ENCODE measurements at regions not wholly inside any gene's neighbourhood (a gene's known extent, or its start where the extent isn't known, plus 50 kb on each side); places are given as distances from the start of the nearest gene placed in this dataset.

DNA sequence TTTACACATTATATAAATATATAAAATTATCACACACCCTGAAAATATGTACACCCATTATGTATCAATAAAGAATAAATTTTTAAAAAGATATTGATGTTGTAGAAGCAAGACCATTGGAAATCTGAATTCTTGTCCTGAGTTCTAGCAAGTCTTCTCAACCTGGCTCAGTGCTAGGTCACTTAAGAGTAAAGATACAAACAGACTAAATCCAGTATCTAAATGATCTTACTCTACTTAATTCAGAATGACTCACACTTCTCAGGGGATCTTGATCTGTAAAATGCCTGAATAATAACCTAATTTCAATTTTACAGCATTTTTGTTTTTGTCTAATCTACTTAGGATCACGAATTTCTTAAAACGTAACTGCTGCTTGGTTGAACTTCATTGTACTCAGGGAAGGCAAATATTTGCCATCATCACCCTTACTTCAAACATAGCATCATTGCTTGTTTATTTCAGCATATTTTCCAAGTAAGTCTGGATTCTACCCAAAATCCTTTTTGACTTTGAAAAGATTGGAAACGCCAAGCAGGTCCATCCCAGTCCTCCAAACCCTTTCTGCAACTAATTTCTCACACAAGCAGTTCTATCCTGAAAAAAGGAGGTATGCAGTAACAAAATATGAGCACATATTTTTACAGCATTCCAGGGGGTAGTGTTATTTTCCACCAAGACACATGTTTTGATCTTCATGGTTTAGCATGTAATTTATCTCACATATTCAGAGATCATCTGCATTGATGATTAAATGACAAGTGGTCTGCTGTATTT lies 582.6 kb downstream of the PSAT1 start:
- H3K27ac ChIP-seq, result no peak overlapping the region
- H3K9me3 ChIP-seq, result no peaks in the 10 kb centered on the region
- no peaks in the 10 kb centered on the region for H3K27me3 ChIP-seq
- H3K36me3 ChIP-seq, result no peaks in the 10 kb centered on the region
- no peaks in the 10 kb centered on the region for H3K4me1 ChIP-seq
- no peak for ATAC-seq
- FAIRE-seq, result no peak
- no peak overlapping the region for H3K4me3 ChIP-seq
- intact Hi-C loops (cut with DNase I), result no loop called here
- WGBS, 2 donors, result 31 to 33% methylated on average over 3 of the region's 3 CpGs
- TF ChIP-seq CTCF (IDR thresholded peaks at IDR 0.05), result no peak
- DNase-seq, result no peak

DNA sequence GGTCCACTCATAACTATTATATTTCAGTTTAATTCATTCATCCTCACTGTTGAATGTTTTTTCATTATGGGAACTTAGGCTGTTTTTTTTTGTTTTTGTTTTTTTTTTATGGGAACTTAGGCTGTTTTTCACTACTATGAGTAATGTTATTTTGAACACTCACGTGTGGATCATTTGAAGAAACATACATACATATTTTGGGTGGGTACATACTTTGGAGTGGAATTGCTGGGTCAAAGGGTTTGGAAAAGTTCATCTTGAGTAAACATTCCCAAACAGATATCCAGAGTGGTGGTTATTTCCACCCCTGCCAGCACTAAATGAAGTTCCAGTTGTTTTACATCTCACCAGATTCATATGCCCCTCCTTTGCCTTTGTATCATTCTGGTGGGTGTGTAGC lies 584.4 kb downstream of the PSAT1 start:
- Histone ChIP-seq H3K27ac (no peak overlapping the region), H3K36me3 (no peaks in the 10 kb centered on the region), H3K9me3 (no peaks in the 10 kb centered on the region), H3K4me3 (no peak overlapping the region), H3K4me1 (no peaks in the 10 kb centered on the region), H3K27me3 (no peaks in the 10 kb centered on the region)
- ATAC-seq (no peak), FAIRE-seq (no peak), DNase-seq (no peak)
- intact Hi-C loops (cut with DNase I), result no loop called here
- no peak for TF ChIP-seq CTCF (IDR thresholded peaks at IDR 0.05)
- 52 to 53% methylated on average over 1 of the region's 1 CpG for WGBS, 2 donors

- no peak overlapping the region for H3K4me3 ChIP-seq
- H3K27ac ChIP-seq, result no peak overlapping the region
- WGBS, 2 donors, result 89 to 90% methylated on average over 4 of the region's 4 CpGs
- H3K4me1 ChIP-seq, result no peaks in the 10 kb centered on the region
- ATAC-seq (no peak), FAIRE-seq (no peak), DNase-seq (no peak)
- no peaks in the 10 kb centered on the region for H3K27me3 ChIP-seq
- no peak for TF ChIP-seq CTCF (IDR thresholded peaks at IDR 0.05)
- H3K36me3 ChIP-seq, result no peaks in the 10 kb centered on the region
- intact Hi-C loops (cut with DNase I), result no loop called here
- no peaks in the 10 kb centered on the region for H3K9me3 ChIP-seq
These were observed 585.6 kb downstream of the PSAT1 start for GRCh38 chr9:78882481-78882880.

DNA sequence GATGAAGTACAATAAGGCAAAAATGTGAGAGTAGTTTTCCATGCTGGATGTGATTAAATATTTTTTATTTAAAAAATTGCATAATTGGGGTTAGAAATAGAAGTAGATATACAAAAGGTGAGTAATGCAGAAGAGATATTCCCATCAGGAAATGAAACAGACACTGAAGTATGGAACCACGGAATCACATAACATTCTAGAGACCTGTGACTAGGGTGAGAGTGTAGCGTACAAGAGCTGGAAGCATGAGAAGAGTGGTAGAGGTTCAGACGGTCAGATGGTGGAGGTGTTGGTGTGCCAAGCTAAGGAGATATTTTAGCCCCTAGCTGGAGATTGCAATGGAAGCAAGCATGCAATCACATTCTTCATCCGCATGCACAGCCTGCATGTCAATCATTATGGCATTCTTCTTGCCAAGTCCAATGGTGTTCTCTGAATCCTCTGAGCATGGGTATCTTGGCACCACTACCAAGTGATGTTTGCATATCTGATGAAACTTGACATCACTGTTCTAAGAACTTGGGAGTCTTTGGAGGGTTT lies 587.8 kb downstream of the PSAT1 start:
- 87 to 89% methylated on average over 4 of the region's 4 CpGs for WGBS, 2 donors
- H3K27ac ChIP-seq, result no peak overlapping the region
- DNase-seq (no peak), FAIRE-seq (no peak), ATAC-seq (no peak)
- H3K36me3 ChIP-seq, result no peaks in the 10 kb centered on the region
- H3K27me3 ChIP-seq, result no peaks in the 10 kb centered on the region
- TF ChIP-seq CTCF (IDR thresholded peaks at IDR 0.05), result no peak
- H3K9me3 ChIP-seq, result no peaks in the 10 kb centered on the region
- no peaks in the 10 kb centered on the region for H3K4me1 ChIP-seq
- intact Hi-C loops (cut with DNase I), result no loop called here
- no peak overlapping the region for H3K4me3 ChIP-seq

DNA sequence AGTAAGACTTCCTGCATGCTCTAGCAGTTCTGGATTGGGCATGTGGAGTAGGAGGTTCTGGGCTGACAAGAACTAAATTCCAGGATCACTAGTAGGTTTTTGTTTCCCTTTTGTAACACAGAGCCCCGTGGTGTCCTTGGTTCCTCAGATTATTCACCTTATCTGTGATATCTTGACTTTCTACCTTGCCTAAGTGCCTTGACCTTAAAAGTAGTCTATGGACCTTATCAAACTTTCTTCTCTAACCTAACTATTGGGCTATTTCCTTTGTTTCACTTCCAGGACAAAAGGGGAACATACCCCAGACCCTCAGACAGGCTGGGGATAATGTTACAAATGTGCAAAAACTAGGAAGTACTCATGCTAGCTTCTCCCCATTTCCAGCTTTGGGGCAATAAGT lies 595.3 kb downstream of the PSAT1 start:
- FAIRE-seq (no peak), DNase-seq (no peak), ATAC-seq (no peak)
- H3K9me3 ChIP-seq, result no peaks in the 10 kb centered on the region
- TF ChIP-seq CTCF (IDR thresholded peaks at IDR 0.05), result no peak
- no peak overlapping the region for H3K4me3 ChIP-seq
- 14 to 16% methylated on average over 1 of the region's 1 CpG for WGBS, 2 donors
- no peak overlapping the region for H3K27ac ChIP-seq
- H3K27me3 ChIP-seq, result no peaks in the 10 kb centered on the region
- no peaks in the 10 kb centered on the region for H3K36me3 ChIP-seq
- H3K4me1 ChIP-seq, result no peaks in the 10 kb centered on the region
- intact Hi-C loops (cut with DNase I), result no loop called here

Measured in pancreas (tissue), 10 donors.